ENCODE measurements at regions not wholly inside any gene's neighbourhood (a gene's known extent, or its start where the extent isn't known, plus 50 kb on each side); places are given as distances from the start of the nearest gene placed in this dataset.

GRCh38 chr2:240209493-240209892, 69.0 kb upstream of the OTOS start:
- DNase-seq: no peak

GRCh38 chr2:240210198-240210965, 69.9 kb upstream of the OTOS start:
- DNase-seq: no peak

- DNase-seq: no peak
Measured at GRCh38 chr2:240211096-240211495, 70.6 kb upstream of the OTOS start.

- no peak for DNase-seq
Measured at GRCh38 chr2:240211598-240212424, 71.4 kb upstream of the OTOS start.

- DNase-seq: no peak
Measured at GRCh38 chr2:240212425-240213225, 72.2 kb upstream of the OTOS start.

- DNase-seq: no peak
Measured at GRCh38 chr2:240213226-240213475, 72.7 kb upstream of the OTOS start.

GRCh38 chr2:240213476-240214421, 73.3 kb upstream of the OTOS start:
- no peak for DNase-seq

GRCh38 chr2:240214790-240215675, 74.6 kb upstream of the OTOS start:
- DNase-seq: no peak

GRCh38 chr2:240215676-240216051, 75.2 kb upstream of the OTOS start:
- DNase-seq: no peak

GRCh38 chr2:240216167-240216566, 75.7 kb upstream of the OTOS start:
- DNase-seq: no peak

- no peak for DNase-seq
Measured at GRCh38 chr2:240217431-240218301, 77.2 kb upstream of the OTOS start.

GRCh38 chr2:240219208-240219890, 78.9 kb upstream of the OTOS start:
- no peak for DNase-seq

- DNase-seq: no peak
Measured at GRCh38 chr2:240220371-240220770, 79.9 kb upstream of the OTOS start.

GRCh38 chr2:240223631-240224030, 83.2 kb upstream of the OTOS start:
- no peak for DNase-seq

GRCh38 chr2:240224676-240225075, 84.2 kb upstream of the OTOS start:
- no peak for DNase-seq

- DNase-seq: no peak
Measured at GRCh38 chr2:240225131-240225530, 84.7 kb upstream of the OTOS start.

GRCh38 chr2:240225660-240226475, 85.4 kb upstream of the OTOS start:
- no peak for DNase-seq

- no peak for DNase-seq
Measured at GRCh38 chr2:240226672-240227537, 86.4 kb upstream of the OTOS start.

Data from stimulated activated CD4-positive, alpha-beta T cell treated with anti-CD3 and anti-CD28 coated beads, Interleukin-1b, Interleukin-23, amount 100 ng/mL, for 48 hours (primary cell).